ENCODE measurements at regions not wholly inside any gene's neighbourhood (a gene's known extent, or its start where the extent isn't known, plus 50 kb on each side); places are given as distances from the start of the nearest gene placed in this dataset.

DNA sequence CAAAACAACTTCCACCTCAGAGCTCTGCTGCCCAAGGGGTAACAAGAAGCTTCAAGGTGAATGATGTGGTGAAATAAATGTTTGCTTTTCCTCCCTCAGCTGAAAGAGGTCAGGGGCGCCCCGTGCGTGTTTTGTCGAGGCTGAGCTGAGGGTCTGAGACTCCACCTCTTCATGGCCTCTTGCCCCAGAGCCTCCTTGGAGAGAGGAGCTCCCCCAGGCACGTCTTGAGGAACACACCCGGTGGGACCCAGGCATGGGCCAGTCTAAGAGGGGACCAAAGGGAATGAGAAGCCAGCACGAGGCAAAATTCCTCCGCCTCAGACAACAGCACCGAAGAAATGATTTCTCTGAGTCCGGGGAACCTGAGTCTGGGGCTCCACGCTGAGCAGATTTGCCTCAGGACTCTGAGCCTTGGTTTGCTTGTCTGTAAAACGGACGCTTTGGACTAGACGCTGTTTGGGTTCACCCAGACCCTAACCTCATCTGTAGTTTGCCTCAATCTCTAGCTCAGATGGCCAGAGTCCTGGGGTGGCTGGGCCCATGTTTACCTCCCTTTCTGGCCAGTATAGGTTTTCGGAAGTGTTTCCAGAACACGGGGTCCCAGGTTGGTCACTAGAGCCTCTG lies 56.4 kb upstream of the ODC1 start:
- DNase-seq (ENCODE audit: low read depth), result no peak
- TF ChIP-seq MYC (IDR thresholded peaks at IDR 0.05; ENCODE audit: low read depth, low read length) (no peak), CTCF (IDR thresholded peaks at IDR 0.05; ENCODE audit: low read depth, low read length) (no peak), POLR2A (IDR thresholded peaks at IDR 0.05; ENCODE audit: extremely low read depth, insufficient read length) (no peak)
- TF ChIP-seq, protein P1, sequence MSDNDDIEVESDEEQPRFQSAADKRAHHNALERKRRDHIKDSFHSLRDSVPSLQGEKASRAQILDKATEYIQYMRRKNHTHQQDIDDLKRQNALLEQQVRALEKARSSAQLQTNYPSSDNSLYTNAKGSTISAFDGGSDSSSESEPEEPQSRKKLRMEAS (IDR thresholded peaks at IDR 0.05; ENCODE audit: low read depth, low read length), result no peak
- H3K4me3 ChIP-seq (ENCODE audit: low read depth, low read length), result no peak overlapping the region

DNA sequence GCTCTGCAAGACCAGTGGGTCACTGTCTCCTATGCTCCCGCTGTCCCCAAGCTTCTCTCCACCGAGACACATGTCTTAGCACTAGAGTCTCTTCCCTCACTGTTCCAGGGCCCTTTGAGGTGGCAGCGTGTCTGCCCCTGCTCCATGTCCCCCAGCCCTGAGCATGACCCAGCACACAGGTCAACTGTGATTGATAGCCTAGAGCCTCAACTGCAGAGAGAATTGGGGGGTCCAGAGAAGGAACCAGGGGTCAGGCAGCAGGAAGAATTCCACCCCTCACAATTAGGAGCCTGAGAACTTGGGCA lies 54.6 kb upstream of the ODC1 start:
- TF ChIP-seq, protein P1 (IDR thresholded peaks at IDR 0.05; ENCODE audit: low read depth, low read length), result no peak
- DNase-seq (ENCODE audit: low read depth), result no peak
- H3K4me3 ChIP-seq (ENCODE audit: low read depth, low read length), result no peak overlapping the region

GRCh38 chr2:10501980-10502802 lies 54.1 kb upstream of the ODC1 start:
- no peak for TF ChIP-seq CTCF (IDR thresholded peaks at IDR 0.05; ENCODE audit: low read depth, low read length)
- no peak for TF ChIP-seq POLR2A (IDR thresholded peaks at IDR 0.05; ENCODE audit: extremely low read depth, insufficient read length)
- TF ChIP-seq, protein P1 (IDR thresholded peaks at IDR 0.05; ENCODE audit: low read depth, low read length), result no peak
- TF ChIP-seq MYC (IDR thresholded peaks at IDR 0.05; ENCODE audit: low read depth, low read length), result no peak
- H3K4me3 ChIP-seq (ENCODE audit: low read depth, low read length), result no peak overlapping the region
- no peak for DNase-seq (ENCODE audit: low read depth)

GRCh38 chr2:10501451-10501961 lies 53.4 kb upstream of the ODC1 start:
- TF ChIP-seq, protein P1 (IDR thresholded peaks at IDR 0.05; ENCODE audit: low read depth, low read length), result no peak
- TF ChIP-seq MYC (IDR thresholded peaks at IDR 0.05; ENCODE audit: low read depth, low read length), result no peak
- no peak for TF ChIP-seq CTCF (IDR thresholded peaks at IDR 0.05; ENCODE audit: low read depth, low read length)
- TF ChIP-seq POLR2A (IDR thresholded peaks at IDR 0.05; ENCODE audit: extremely low read depth, insufficient read length), result no peak
- H3K4me3 ChIP-seq (ENCODE audit: low read depth, low read length), result no peak overlapping the region
- no peak for DNase-seq (ENCODE audit: low read depth)

- no peak for TF ChIP-seq POLR2A (IDR thresholded peaks at IDR 0.05; ENCODE audit: extremely low read depth, insufficient read length)
- TF ChIP-seq, protein P1 (IDR thresholded peaks at IDR 0.05; ENCODE audit: low read depth, low read length), result no peak
- TF ChIP-seq MYC (IDR thresholded peaks at IDR 0.05; ENCODE audit: low read depth, low read length), result no peak
- no peak for TF ChIP-seq CTCF (IDR thresholded peaks at IDR 0.05; ENCODE audit: low read depth, low read length)
- no peak overlapping the region for H3K4me3 ChIP-seq (ENCODE audit: low read depth, low read length)
- DNase-seq (ENCODE audit: low read depth), result no peak
Observed at GRCh38 chr2:10500601-10501361, 52.7 kb upstream of the ODC1 start.
